Thyroid gland (tissue), 4 donors: ENCODE measurements at regions not wholly inside any gene's neighbourhood (a gene's known extent, or its start where the extent isn't known, plus 50 kb on each side); places are given as distances from the start of the nearest gene placed in this dataset.

Source experiments
- DNase-seq, 2 donors: peaks; one replicate each; pipeline ENCODE4 v3.0.0-alpha.2; 2019
- H3K27ac ChIP-seq, 3 donors: fragments of 200-600 bp; sonication (generic); 1 replicate in 2 of 3; 2 replicates in 1 of 3; pipeline ENCODE4 v1.5.1; 2016 to 2019; ENCODE audit warnings: mild to moderate bottlenecking in 1 of 3, moderate library complexity in 1 of 3
- H3K27me3 ChIP-seq: fragments of 200-600 bp; sonication (generic); one replicate; pipeline ENCODE4 v1.5.1; 2019
- H3K36me3 ChIP-seq, 2 donors: fragments of 200-600 bp; sonication (generic); one replicate each; pipeline ENCODE4 v1.5.1; 2016 to 2019
- H3K4me1 ChIP-seq, 2 donors: fragments of 200-600 bp; sonication (generic); one replicate each; pipeline ENCODE4 v1.5.1; 2017 to 2019
- H3K4me3 ChIP-seq, 3 donors: fragments of 200-600 bp; sonication (generic); replicated peaks in 1 of 3; 1 replicate in 2 of 3; 2 replicates in 1 of 3; pipeline ENCODE4 v1.5.1; 2016; ENCODE audit warnings: mild to moderate bottlenecking in 1 of 3
- H3K9me3 ChIP-seq: fragments of 200-600 bp; sonication (generic); one replicate; pipeline ENCODE4 v1.5.1; 2017
- CTCF ChIP-seq, 6 experiments: fragments of 200-600 bp in 3 of 6; fragments of 450-650 bp in 3 of 6; sonication (generic) in 3 of 6; IDR thresholded peaks; one replicate each; pipeline ENCODE4 v1.5.1; 2016 to 2019; ENCODE audit warnings: antibody characterized with exemption in 6 of 6, mild to moderate bottlenecking in 2 of 6, inconsistent platforms in 1 of 6, moderate library complexity in 1 of 6
- POLR2A ChIP-seq, 2 donors: fragments of 450-650 bp; IDR thresholded peaks; one replicate each; pipeline ENCODE4 v1.6.1; 2017; ENCODE audit warnings: antibody characterized with exemption in 2 of 2, mild to moderate bottlenecking in 2 of 2, moderate library complexity in 1 of 2
- WGBS, 2 donors: methylation state at CpG; one replicate each; pipeline ENCODE4 v1.1.5; 2017; 5-methylcytosine and 5-hydroxymethylcytosine counted together
- intact Hi-C: fragments of 100-400 bp; cut with DNase I; formaldehyde crosslinking; loops from one replicate; pipeline ENCODE4 v1.15.1; 2023

- 74 to 85% methylated on average over 2 of the region's 2 CpGs for WGBS, 2 donors
- H3K9me3 ChIP-seq = no peaks in the 10 kb centered on the region
- intact Hi-C loops = no loop called here
- H3K4me1 ChIP-seq = peaks cover 31 to 42% of the 10 kb centered on the region in 2 donors
- no peak overlapping the region for H3K27ac ChIP-seq
- DNase-seq = no peak
- no peak for TF ChIP-seq POLR2A (IDR thresholded peaks at IDR 0.05)
- TF ChIP-seq CTCF (IDR thresholded peaks at IDR 0.05) = no peak
- no peaks in the 10 kb centered on the region for H3K36me3 ChIP-seq
- no peak overlapping the region for H3K4me3 ChIP-seq
- no peaks in the 10 kb centered on the region for H3K27me3 ChIP-seq
Observed at GRCh38 chr1:81433676-81434075, 367.1 kb upstream of the ADGRL2 start.

GRCh38 chr1:81432654-81433109 is 368.1 kb upstream of the ADGRL2 start:
- H3K4me1 ChIP-seq = peaks cover 25 to 34% of the 10 kb centered on the region in 2 donors
- no peak for DNase-seq
- whole genome bisulfite sequencing, 2 donors = 72 to 75% methylated on average over 8 of the region's 8 CpGs
- intact Hi-C loops = no loop called here
- H3K36me3 ChIP-seq = no peaks in the 10 kb centered on the region
- H3K27ac ChIP-seq = peak overlapping the region in 1 of 3 donors; percentile 7
- no peak for TF ChIP-seq POLR2A (IDR thresholded peaks at IDR 0.05)
- TF ChIP-seq CTCF (IDR thresholded peaks at IDR 0.05) = no peak
- no peaks in the 10 kb centered on the region for H3K27me3 ChIP-seq
- no peak overlapping the region for H3K4me3 ChIP-seq
- no peaks in the 10 kb centered on the region for H3K9me3 ChIP-seq

GRCh38 chr1:81432059-81432458 is 368.7 kb upstream of the ADGRL2 start:
- H3K4me3 ChIP-seq = no peak overlapping the region
- intact Hi-C loops = no loop called here
- H3K36me3 ChIP-seq = no peaks in the 10 kb centered on the region
- H3K4me1 ChIP-seq = peaks cover 20 to 28% of the 10 kb centered on the region in 2 donors
- H3K27ac ChIP-seq = peak overlapping the region in 2 of 3 donors; percentile 7 to 21
- no peak for DNase-seq
- no peaks in the 10 kb centered on the region for H3K9me3 ChIP-seq
- no peaks in the 10 kb centered on the region for H3K27me3 ChIP-seq
- WGBS, 2 donors = 75 to 82% methylated on average over 4 of the region's 4 CpGs
- no peak for TF ChIP-seq CTCF (IDR thresholded peaks at IDR 0.05)
- no peak for TF ChIP-seq POLR2A (IDR thresholded peaks at IDR 0.05)

GRCh38 chr1:81431624-81432000 is 369.1 kb upstream of the ADGRL2 start:
- H3K4me1 ChIP-seq = peaks cover 16 to 26% of the 10 kb centered on the region in 2 donors
- TF ChIP-seq POLR2A (IDR thresholded peaks at IDR 0.05) (no peak), CTCF (IDR thresholded peaks at IDR 0.05) (no peak)
- H3K36me3 ChIP-seq = no peaks in the 10 kb centered on the region
- DNase-seq = no peak
- H3K4me3 ChIP-seq = no peak overlapping the region
- H3K27ac ChIP-seq = peak overlapping the region in 2 of 3 donors; percentile 21 to 25
- no peaks in the 10 kb centered on the region for H3K27me3 ChIP-seq
- 87 to 91% methylated on average over 2 of the region's 2 CpGs for WGBS, 2 donors
- H3K9me3 ChIP-seq = no peaks in the 10 kb centered on the region
- intact Hi-C loops = no loop called here

GRCh38 chr1:81430955-81431623 is 369.6 kb upstream of the ADGRL2 start:
- no peaks in the 10 kb centered on the region for H3K27me3 ChIP-seq
- TF ChIP-seq CTCF (IDR thresholded peaks at IDR 0.05) (no peak), POLR2A (IDR thresholded peaks at IDR 0.05) (no peak)
- peak overlapping the region in 2 of 3 donors; percentile 25 to 45 for H3K27ac ChIP-seq
- H3K9me3 ChIP-seq = no peaks in the 10 kb centered on the region
- H3K4me1 ChIP-seq = peaks cover 15 to 26% of the 10 kb centered on the region in 2 donors
- intact Hi-C loops = no loop called here
- WGBS, 2 donors = 68% methylated on average over 6 of the region's 6 CpGs
- no peaks in the 10 kb centered on the region for H3K36me3 ChIP-seq
- DNase-seq = no peak
- H3K4me3 ChIP-seq = no peak overlapping the region
